OCI-LY3 (cell line): ENCODE measurements at regions not wholly inside any gene's neighbourhood (a gene's known extent, or its start where the extent isn't known, plus 50 kb on each side); places are given as distances from the start of the nearest gene placed in this dataset.

Experiments
- EZH2phosphoT487 ChIP-seq: fragments of 200-600 bp; shearing (Covaris generic); IDR thresholded peaks from 2 replicates; pipeline ENCODE4 v1.6.1; 2018; ENCODE audit warnings: antibody characterized with exemption, mixed run types, low read depth
- TF ChIP-seq, protein P1 (sequence below): fragments of 200-600, 300-600 bp; sonication (generic); IDR thresholded peaks from 2 replicates; pipeline ENCODE4 v1.5.1; 2014; ENCODE audit warnings: antibody characterized with exemption, low read length, low read depth

GRCh38 chr13:36516225-36516624 is 83.9 kb downstream of the CCNA1 start:
- TF ChIP-seq, protein P1, sequence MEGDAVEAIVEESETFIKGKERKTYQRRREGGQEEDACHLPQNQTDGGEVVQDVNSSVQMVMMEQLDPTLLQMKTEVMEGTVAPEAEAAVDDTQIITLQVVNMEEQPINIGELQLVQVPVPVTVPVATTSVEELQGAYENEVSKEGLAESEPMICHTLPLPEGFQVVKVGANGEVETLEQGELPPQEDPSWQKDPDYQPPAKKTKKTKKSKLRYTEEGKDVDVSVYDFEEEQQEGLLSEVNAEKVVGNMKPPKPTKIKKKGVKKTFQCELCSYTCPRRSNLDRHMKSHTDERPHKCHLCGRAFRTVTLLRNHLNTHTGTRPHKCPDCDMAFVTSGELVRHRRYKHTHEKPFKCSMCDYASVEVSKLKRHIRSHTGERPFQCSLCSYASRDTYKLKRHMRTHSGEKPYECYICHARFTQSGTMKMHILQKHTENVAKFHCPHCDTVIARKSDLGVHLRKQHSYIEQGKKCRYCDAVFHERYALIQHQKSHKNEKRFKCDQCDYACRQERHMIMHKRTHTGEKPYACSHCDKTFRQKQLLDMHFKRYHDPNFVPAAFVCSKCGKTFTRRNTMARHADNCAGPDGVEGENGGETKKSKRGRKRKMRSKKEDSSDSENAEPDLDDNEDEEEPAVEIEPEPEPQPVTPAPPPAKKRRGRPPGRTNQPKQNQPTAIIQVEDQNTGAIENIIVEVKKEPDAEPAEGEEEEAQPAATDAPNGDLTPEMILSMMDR = no peak
- no peak for TF ChIP-seq EZH2phosphoT487
